Fibroblast of skin of back (primary cell): ENCODE measurements at regions not wholly inside any gene's neighbourhood (a gene's known extent, or its start where the extent isn't known, plus 50 kb on each side); places are given as distances from the start of the nearest gene placed in this dataset.
"Not testable (repeated sequence)": the region's sequence is repeated elsewhere in the genome, so short reads cannot be mapped to it uniquely, and the experiment has no call there.

Experiments used
- DNase-seq: peaks from one replicate; pipeline ENCODE4 v3.0.0-alpha.2; 2013

DNA sequence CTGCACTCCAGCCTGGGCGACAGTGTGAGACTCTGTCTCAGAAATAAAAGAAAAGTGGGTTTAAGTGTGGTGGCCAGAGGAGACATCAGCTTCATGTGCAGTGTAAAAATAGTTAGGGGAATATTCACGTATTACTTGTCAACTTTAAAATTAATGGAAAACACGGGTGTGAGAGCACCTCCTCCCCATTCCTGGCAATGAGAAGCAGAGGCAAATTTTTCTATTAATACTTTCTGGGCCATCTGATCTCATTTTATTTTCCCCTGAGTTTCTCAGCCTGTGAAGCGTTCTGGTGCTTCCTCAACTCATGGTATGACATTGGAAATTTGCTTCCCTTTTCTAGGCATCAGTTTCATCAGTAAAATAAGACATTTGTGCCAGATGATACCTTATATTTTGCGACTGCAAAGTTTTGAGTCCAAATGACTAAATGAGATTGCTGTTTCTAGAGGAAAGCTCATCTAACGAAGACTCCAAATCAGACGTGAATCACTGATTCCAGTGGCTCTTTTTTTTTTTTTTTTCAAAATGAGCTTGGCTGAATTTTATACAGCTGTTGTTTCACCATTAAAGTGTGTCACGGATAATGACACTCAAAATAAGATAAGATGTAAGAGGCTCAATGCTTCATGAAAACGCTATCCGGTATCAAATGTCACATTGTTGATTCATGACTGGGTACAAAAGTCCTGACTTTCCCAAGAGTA is 104.6 kb downstream of the MSX2 start:
- peak; percentile 69 for DNase-seq

DNA sequence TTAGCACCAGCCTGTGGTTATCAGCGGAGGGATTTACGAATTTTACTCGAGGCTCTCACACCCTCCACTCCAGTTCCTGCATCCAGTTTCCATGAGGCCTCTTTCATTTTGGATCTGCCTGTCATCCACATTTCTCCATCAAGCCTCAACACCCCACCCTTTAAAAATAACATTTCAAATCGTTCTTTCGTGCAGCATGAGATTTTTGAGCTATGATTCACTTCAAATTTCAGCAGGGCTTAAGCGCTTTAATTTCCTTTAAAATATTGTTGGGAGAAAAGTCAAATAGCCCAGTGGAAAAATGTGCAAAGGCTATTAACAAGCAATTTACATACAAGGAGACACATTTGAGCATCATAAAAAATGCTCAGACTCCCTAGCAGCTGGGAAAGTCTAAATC is 103.2 kb downstream of the MSX2 start:
- peak; percentile 92 for DNase-seq

DNA sequence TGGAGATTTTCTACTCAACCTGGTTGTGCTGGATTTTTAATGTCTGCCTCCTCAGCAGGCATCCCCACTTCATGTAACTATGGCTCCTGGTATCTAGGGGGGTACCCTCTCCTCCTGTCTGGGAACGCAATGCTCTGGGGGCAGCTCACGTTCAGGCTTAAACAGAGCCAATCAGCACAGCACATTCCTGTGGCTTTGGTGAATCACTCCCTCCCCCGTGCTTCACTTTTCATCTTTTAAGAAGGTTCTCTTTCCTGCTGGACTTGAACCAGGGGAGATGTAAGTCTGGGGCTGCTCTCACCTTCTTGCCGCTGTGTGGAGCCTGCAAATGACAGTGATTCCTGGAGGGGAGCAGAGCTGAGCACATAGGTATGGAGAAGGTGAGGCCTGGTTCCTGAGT is 101.2 kb downstream of the MSX2 start:
- DNase-seq = peak; percentile 80

- no peak for DNase-seq
Observed at GRCh38 chr5:174818430-174818829, 94.0 kb downstream of the MSX2 start.

DNA sequence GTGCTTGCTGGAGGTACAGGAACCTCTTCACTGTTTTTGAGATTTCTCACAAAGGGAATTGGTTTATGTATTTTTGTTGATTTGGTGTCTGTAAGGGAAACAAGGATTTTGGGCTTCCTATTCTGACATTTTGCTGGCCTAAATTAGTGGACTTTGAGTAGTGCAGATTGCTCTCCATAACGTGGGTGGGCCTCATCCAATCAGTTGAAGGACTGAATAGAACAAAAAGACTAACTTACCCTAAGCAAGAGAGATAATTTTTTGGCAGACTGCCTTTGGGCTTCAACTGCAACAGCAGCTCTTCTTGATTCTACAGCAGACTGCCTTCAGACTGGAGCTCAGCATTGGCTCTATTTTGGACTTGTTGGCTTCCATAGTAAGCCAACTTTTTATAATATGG is 93.2 kb downstream of the MSX2 start:
- DNase-seq = no peak

GRCh38 chr5:174816858-174817257 is 92.5 kb downstream of the MSX2 start:
- DNase-seq = no peak

- no peak for DNase-seq
Observed at GRCh38 chr5:174811438-174811837, 87.1 kb downstream of the MSX2 start.

- no peak for DNase-seq
Observed at GRCh38 chr5:174810796-174811195, 86.4 kb downstream of the MSX2 start.

DNA sequence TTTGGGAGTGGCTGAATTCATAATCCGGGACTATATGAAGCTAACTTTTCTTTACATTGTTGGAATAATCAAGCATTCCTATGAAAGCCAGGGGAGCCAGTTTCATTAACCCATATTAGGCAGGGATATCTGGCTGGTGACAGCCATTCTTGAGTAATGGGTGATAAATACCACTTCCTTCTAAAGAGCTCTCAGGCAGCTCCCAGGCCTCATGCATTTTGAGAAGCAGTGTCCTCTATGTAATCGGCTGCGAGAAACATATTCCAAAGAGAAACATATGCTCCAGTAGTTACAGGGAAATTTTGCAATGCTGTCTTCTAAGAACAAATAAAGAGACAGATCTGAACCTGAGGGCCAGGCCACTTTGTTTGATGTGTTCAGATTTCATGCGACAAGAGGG is 83.1 kb downstream of the MSX2 start:
- DNase-seq = peak; percentile 48

DNA sequence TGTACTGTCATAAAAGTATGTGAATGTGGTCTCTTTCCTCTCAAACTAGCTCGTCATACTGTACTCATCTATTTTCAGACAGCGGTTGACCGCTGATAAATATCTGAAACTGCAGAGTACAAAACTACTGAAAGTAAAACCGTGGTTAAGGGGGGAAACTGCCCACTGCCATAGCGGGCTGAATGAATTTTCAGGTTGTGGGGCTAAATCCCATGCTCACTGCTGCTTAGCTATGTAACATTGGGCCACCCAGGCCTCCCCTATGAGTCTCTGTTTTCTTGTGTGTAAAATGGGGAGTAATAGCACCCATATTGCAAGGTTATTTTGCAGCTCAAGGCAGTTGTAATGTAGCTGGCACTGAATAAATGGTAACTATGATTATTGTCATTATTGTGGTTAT is 82.3 kb downstream of the MSX2 start:
- DNase-seq = no peak

GRCh38 chr5:174801798-174802197 is 77.4 kb downstream of the MSX2 start:
- DNase-seq = no peak

GRCh38 chr5:174800435-174800834 is 76.1 kb downstream of the MSX2 start:
- no peak for DNase-seq

GRCh38 chr5:174799121-174799520 is 74.7 kb downstream of the MSX2 start:
- DNase-seq = peak; percentile 67

- DNase-seq = peak; percentile 24
Observed at GRCh38 chr5:174798551-174798951, 74.2 kb downstream of the MSX2 start.

GRCh38 chr5:174796711-174797192 is 72.4 kb downstream of the MSX2 start:
- no peak for DNase-seq

DNA sequence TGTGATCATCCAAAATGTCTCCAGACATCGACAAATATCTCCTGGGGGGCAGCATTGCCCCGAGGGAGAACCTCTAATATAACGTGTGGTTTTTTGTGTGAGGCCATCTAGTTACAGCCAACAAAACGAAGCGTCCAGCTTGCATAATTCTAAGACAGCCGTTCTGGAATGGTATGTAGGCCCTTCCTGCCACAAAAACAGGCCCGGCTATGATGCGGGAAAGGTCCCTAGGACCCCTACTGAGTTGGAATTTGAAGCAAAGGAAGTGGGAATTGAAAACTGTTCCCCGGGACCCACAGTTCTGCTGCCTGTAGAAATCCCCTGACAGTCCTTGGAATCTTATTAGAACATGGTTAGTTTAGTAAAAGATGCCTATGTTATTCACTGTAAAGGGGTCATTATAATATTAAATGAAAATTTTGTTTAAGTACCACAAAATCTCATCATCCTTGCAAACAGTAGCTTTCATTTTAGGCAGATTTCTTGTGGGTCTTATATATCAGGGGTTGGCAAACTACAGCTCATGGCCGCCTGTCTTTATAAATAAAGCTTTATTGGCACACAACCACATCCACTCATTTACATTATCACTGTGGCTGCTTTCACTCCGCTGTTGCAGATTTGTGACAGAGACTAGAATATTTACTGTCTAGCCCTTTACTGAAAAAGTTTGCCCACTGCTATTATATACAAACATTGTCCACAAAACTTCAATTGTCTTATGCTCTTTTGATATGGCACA is 70.7 kb downstream of the MSX2 start:
- DNase-seq = peak; percentile 90

- DNase-seq = peak; percentile 67
Observed at GRCh38 chr5:174793684-174794328, 69.4 kb downstream of the MSX2 start.

DNA sequence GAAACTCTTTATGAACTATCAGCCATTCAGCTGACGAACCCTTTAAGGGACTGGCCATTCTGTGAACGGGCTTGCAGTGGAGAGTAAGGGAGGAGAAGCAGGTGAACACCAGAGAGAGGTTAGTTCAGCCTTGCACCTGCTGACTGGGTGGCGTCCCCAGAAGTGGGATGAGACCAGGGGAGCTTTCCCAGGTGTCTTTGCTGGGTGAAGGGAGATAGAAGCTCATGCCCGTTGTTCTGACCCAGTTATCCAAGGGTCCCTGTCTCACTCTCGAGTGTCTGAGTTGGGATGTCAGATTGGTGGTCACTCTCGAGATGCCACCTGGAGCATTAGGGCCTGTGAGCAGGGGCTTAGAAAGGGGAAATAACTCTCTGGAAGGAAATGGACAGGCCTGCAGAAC is 68.7 kb downstream of the MSX2 start:
- DNase-seq = no peak

DNA sequence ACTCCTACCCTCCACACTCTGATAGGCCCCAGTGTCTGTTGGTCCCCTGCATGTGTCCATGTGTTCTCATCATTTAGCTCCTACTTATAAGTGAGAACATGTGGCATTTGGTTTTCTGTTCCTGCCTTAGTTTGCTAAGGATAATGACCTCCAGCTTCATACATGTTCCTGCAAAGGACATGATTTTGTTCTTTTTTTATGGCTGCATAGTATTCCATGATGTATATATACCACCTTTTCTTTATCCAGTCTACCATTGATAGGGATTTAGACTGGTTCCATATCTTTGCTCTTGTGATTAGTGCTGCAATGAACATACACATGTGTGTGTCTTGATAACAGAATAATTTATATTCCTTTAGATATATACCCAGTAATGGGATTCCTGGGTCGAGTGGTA is 67.9 kb downstream of the MSX2 start:
- DNase-seq = not testable (repeated sequence)

DNA sequence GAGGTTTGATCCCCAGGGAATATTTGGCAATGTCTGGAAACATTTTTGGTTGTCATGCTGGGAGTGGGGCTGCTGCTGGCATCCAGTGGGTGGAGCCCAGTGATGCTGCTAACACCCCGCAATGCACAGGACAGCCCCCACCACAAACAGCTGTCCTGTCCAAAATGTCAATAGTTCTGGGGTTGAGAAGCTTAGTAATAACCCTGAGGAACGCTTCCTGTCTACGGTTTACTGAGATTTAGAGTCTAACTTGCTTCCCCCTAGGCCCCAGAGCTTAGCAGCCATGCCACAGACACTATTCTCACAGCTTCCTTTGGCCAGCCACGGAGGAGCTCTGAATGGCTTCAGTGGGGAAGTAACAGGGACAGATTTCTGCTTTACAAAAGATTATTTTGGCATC is 66.5 kb downstream of the MSX2 start:
- DNase-seq = no peak

DNA sequence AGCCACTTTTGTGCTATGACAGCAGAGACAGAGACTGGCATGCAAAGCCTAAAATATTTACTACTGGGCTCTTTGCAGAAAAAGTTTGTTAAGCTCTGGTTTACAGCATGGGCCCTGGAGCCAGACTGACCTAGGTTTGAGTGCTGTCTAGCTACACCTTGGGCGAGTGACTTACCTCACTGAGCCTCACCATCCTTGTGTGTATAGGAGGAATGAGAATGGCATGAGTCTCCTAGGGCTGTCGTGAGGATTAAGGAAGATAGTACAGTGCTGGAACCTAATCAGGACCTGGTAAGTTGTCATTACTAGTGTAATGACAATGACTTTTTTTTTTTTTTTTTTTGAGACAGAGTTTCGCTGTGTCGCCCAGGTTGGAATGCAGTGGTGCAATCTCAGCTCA is 65.2 kb downstream of the MSX2 start:
- DNase-seq = no peak

GRCh38 chr5:174785120-174785680 is 60.8 kb downstream of the MSX2 start:
- DNase-seq = no peak
